Liver (tissue), 8 donors: ENCODE measurements at regions not wholly inside any gene's neighbourhood (a gene's known extent, or its start where the extent isn't known, plus 50 kb on each side); places are given as distances from the start of the nearest gene placed in this dataset.

Experiments
- DNase-seq: peaks from one replicate; pipeline ENCODE4 v3.0.0-alpha.2; 2017; ENCODE audit warnings: low spot score
- H3K27ac ChIP-seq, 2 donors: one replicate each; pipeline ENCODE4 v1.7.0; 2013; ENCODE audit warnings: inconsistent platforms in 2 of 2, low read length in 2 of 2, control low read depth in 1 of 2, low read depth in 1 of 2, mild to moderate bottlenecking in 1 of 2
- H3K27me3 ChIP-seq, 4 donors: one replicate each; pipeline versions ENCODE4 v1.6.1 to v1.7.0; 2013; ENCODE audit warnings: low read length in 3 of 4, inconsistent platforms in 1 of 4, mild to moderate bottlenecking in 1 of 4, moderate library complexity in 1 of 4; ENCODE audit not compliant: control insufficient read depth in 4 of 4, insufficient read depth in 4 of 4
- H3K36me3 ChIP-seq, 4 donors: one replicate each; pipeline versions ENCODE4 v1.6.1 to v1.7.0; 2013; ENCODE audit warnings: low read length in 3 of 4, mild to moderate bottlenecking in 3 of 4, low read depth in 1 of 4, moderate library complexity in 1 of 4; ENCODE audit not compliant: control insufficient read depth in 4 of 4, insufficient read depth in 3 of 4
- H3K4me1 ChIP-seq, 4 donors: one replicate each; pipeline versions ENCODE4 v1.6.1 to v1.7.0; 2013; ENCODE audit warnings: low read length in 3 of 4, mild to moderate bottlenecking in 3 of 4, moderate library complexity in 1 of 4; ENCODE audit not compliant: control insufficient read depth in 4 of 4, insufficient read depth in 4 of 4
- H3K4me3 ChIP-seq, 3 donors: one replicate each; pipeline versions ENCODE4 v1.6.1 to v1.7.0; 2013; ENCODE audit warnings: low read length in 3 of 3, control low read depth in 1 of 3, low read depth in 1 of 3, mild to moderate bottlenecking in 1 of 3
- H3K9ac ChIP-seq, 2 donors: one replicate each; pipeline ENCODE4 v1.7.0; 2013; ENCODE audit warnings: low read length in 2 of 2, mild to moderate bottlenecking in 2 of 2, moderate library complexity in 2 of 2, control low read depth in 1 of 2, low read depth in 1 of 2
- H3K9me3 ChIP-seq, 4 donors: one replicate each; pipeline versions ENCODE4 v1.6.1 to v1.7.0; 2013; ENCODE audit warnings: low read length in 3 of 4; ENCODE audit not compliant: control insufficient read depth in 4 of 4
- EGR1 ChIP-seq, 2 donors: IDR thresholded peaks; 2 replicates each; pipeline ENCODE4 v1.6.1; 2016 to 2018; ENCODE audit warnings: antibody characterized with exemption in 2 of 2, low read depth in 2 of 2
- FOXA1 ChIP-seq: IDR thresholded peaks from 2 replicates; pipeline ENCODE4 v1.6.1; 2016; ENCODE audit warnings: antibody characterized with exemption
- FOXA2 ChIP-seq: IDR thresholded peaks from 2 replicates; pipeline ENCODE4 v1.6.1; 2016; ENCODE audit warnings: antibody characterized with exemption
- GABPA ChIP-seq, 2 donors: IDR thresholded peaks in 1 of 2; conservative IDR thresholded peaks in 1 of 2; 2 replicates each; pipeline ENCODE4 v1.6.1; 2016; ENCODE audit warnings: antibody characterized with exemption in 2 of 2, mild to moderate bottlenecking in 1 of 2, moderate library complexity in 1 of 2
- HNF4A ChIP-seq, 2 donors: conservative IDR thresholded peaks; 2 replicates each; pipeline ENCODE4 v1.6.1; 2016; ENCODE audit warnings: antibody characterized with exemption in 2 of 2, mild to moderate bottlenecking in 2 of 2
- HNF4G ChIP-seq: IDR thresholded peaks from 2 replicates; pipeline ENCODE4 v1.6.1; 2016; ENCODE audit warnings: antibody characterized with exemption
- JUND ChIP-seq, 2 donors: IDR thresholded peaks; 2 replicates each; pipeline ENCODE4 v1.6.1; 2016; ENCODE audit warnings: antibody characterized with exemption in 2 of 2
- NR2F2 ChIP-seq: IDR thresholded peaks from 2 replicates; pipeline ENCODE4 v1.6.1; 2016; ENCODE audit warnings: antibody characterized with exemption
- RAD21 ChIP-seq, 2 donors: IDR thresholded peaks; 2 replicates each; pipeline ENCODE4 v1.6.1; 2016; ENCODE audit warnings: antibody characterized with exemption in 2 of 2, mild to moderate bottlenecking in 2 of 2
- RXRA ChIP-seq, 2 donors: IDR thresholded peaks; 2 replicates each; pipeline ENCODE4 v1.6.1; 2017 to 2018; ENCODE audit warnings: antibody characterized with exemption in 2 of 2, mild to moderate bottlenecking in 1 of 2
- SP1 ChIP-seq: IDR thresholded peaks from 2 replicates; pipeline ENCODE4 v1.6.1; 2018; ENCODE audit warnings: antibody characterized with exemption, mild to moderate bottlenecking
- TAF1 ChIP-seq: conservative IDR thresholded peaks from 2 replicates; pipeline ENCODE4 v1.6.1; 2016; ENCODE audit warnings: antibody characterized with exemption, mild to moderate bottlenecking
- YY1 ChIP-seq: IDR thresholded peaks from 2 replicates; pipeline ENCODE4 v1.6.1; 2016; ENCODE audit warnings: antibody characterized with exemption, mild to moderate bottlenecking
- WGBS: extraction: QIAGEN DNeasy Blood & Tissue Kit; methylation state at CpG from one replicate; pipeline ENCODE4 v1.1.7; 2013; 5-methylcytosine and 5-hydroxymethylcytosine counted together
- TF ChIP-seq, protein P1 (sequence below): IDR thresholded peaks from 2 replicates; pipeline ENCODE4 v1.6.1; 2016; ENCODE audit warnings: antibody characterized with exemption
- TF ChIP-seq, protein P2 (sequence below): IDR thresholded peaks from 2 replicates; pipeline ENCODE4 v1.6.1; 2016; ENCODE audit warnings: antibody characterized with exemption, mild to moderate bottlenecking
- TF ChIP-seq, protein P3 (sequence below): IDR thresholded peaks from 2 replicates; pipeline ENCODE4 v1.6.1; 2016; ENCODE audit warnings: antibody characterized with exemption
- TF ChIP-seq, protein P4 (sequence below): IDR thresholded peaks from 2 replicates; pipeline ENCODE4 v1.6.1; 2016; ENCODE audit warnings: antibody characterized with exemption
- TF ChIP-seq, protein P5 (sequence below): fragments of 150-350 bp; IDR thresholded peaks from 2 replicates; pipeline ENCODE4 v1.5.1; 2017; ENCODE audit warnings: improper control_type of control experiment, low read depth, low read length; ENCODE audit not compliant: missing input control
- donor health status: healthy.
- donor health status: healthy.
- donor health status: healthy.
- donor health status: healthy.
- donor health status: healthy.

DNA sequence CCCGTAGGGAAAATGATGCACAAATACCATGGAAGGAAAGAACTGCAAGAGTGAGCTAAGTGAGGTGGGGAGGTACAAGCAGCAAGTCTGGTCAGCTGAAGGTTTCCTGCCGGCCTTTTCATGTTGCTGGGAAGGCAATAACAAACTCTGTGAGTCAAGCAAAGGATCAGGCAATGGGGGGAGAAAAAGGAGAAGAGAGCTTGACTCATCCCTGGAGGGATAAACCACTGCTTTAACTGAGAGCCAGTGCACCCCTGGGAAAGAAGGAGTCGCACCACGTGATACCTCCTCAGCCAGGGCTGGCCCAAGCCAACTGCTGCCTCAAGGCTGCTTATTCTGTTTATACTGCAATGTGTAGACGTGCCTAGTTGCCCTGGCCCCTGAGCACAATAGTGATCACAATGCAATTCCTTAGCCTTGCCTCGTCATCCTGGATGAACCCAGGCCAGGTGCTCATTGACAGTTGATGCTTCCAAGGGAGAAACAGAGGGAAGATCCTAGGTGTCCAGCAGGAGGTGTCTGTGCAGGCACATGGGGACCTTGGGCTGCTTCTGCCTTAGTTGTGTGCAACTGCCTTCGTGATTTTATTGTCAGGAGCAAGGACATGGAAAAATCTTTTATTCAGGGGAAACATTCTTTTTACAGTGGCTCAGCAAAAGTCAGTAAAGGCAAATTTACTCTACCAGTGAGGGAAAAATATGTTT lies 203.0 kb upstream of the TUT7 start:
- Histone ChIP-seq H3K4me1 (no peaks in the 10 kb centered on the region), H3K27ac (no peak overlapping the region), H3K4me3 (no peak overlapping the region), H3K9ac (no peak overlapping the region), H3K36me3 (no peaks in the 10 kb centered on the region), H3K9me3 (no peaks in the 10 kb centered on the region), H3K27me3 (peaks cover 0 to under 1% (median 0%) of the 10 kb centered on the region in 4 donors)
- 64% methylated on average over 7 of the region's 7 CpGs for WGBS
- no peak for TF ChIP-seq FOXA2
- TF ChIP-seq EGR1 (IDR thresholded peaks at IDR 0.05; ENCODE audit: low read depth in 2 of 2) = no peak
- no peak for TF ChIP-seq FOXA1
- TF ChIP-seq, protein P1, sequence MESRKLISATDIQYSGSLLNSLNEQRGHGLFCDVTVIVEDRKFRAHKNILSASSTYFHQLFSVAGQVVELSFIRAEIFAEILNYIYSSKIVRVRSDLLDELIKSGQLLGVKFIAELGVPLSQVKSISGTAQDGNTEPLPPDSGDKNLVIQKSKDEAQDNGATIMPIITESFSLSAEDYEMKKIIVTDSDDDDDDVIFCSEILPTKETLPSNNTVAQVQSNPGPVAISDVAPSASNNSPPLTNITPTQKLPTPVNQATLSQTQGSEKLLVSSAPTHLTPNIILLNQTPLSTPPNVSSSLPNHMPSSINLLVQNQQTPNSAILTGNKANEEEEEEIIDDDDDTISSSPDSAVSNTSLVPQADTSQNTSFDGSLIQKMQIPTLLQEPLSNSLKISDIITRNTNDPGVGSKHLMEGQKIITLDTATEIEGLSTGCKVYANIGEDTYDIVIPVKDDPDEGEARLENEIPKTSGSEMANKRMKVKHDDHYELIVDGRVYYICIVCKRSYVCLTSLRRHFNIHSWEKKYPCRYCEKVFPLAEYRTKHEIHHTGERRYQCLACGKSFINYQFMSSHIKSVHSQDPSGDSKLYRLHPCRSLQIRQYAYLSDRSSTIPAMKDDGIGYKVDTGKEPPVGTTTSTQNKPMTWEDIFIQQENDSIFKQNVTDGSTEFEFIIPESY = no peak
- TF ChIP-seq HNF4G = no peak
- no peak for TF ChIP-seq SP1
- TF ChIP-seq, protein P2, sequence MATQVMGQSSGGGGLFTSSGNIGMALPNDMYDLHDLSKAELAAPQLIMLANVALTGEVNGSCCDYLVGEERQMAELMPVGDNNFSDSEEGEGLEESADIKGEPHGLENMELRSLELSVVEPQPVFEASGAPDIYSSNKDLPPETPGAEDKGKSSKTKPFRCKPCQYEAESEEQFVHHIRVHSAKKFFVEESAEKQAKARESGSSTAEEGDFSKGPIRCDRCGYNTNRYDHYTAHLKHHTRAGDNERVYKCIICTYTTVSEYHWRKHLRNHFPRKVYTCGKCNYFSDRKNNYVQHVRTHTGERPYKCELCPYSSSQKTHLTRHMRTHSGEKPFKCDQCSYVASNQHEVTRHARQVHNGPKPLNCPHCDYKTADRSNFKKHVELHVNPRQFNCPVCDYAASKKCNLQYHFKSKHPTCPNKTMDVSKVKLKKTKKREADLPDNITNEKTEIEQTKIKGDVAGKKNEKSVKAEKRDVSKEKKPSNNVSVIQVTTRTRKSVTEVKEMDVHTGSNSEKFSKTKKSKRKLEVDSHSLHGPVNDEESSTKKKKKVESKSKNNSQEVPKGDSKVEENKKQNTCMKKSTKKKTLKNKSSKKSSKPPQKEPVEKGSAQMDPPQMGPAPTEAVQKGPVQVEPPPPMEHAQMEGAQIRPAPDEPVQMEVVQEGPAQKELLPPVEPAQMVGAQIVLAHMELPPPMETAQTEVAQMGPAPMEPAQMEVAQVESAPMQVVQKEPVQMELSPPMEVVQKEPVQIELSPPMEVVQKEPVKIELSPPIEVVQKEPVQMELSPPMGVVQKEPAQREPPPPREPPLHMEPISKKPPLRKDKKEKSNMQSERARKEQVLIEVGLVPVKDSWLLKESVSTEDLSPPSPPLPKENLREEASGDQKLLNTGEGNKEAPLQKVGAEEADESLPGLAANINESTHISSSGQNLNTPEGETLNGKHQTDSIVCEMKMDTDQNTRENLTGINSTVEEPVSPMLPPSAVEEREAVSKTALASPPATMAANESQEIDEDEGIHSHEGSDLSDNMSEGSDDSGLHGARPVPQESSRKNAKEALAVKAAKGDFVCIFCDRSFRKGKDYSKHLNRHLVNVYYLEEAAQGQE = no peak
- no peak for TF ChIP-seq HNF4A (conservative IDR thresholded peaks at IDR 0.05)
- DNase-seq = no peak

DNA sequence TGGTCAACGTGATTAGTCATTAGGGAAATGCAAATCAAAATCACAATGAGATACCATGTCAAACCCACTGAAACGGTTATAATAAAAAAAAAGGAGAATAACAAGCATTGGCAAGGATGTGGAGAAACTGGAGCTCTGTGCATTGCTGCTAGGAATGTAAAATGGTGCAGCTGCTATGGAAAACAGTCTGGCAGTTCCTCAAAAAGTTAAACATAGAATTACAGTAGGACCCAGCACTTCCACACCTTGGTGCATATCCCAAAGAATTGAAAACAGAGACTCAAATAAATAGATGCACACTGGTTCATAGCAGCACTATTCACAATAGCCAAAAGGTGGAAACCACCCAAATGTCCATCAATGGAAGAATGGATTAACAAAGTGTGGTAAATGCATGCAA lies 201.5 kb upstream of the TUT7 start:
- DNase-seq = no peak
- 51% methylated on average over 2 of the region's 2 CpGs for WGBS
- Histone ChIP-seq H3K9ac (no peak overlapping the region), H3K27ac (no peak overlapping the region), H3K4me3 (no peak overlapping the region), H3K4me1 (no peaks in the 10 kb centered on the region), H3K9me3 (no peaks in the 10 kb centered on the region), H3K36me3 (no peaks in the 10 kb centered on the region), H3K27me3 (no peaks in the 10 kb centered on the region)
- TF ChIP-seq, protein P1 = no peak
- TF ChIP-seq EGR1 (IDR thresholded peaks at IDR 0.05; ENCODE audit: low read depth in 2 of 2) (no peak), YY1 (no peak), TAF1 (no peak), FOXA2 (no peak), GABPA (IDR thresholded peaks at IDR 0.05 in 1 of 2, conservative IDR thresholded peaks at IDR 0.05 in 1 of 2) (no peak), RXRA (IDR thresholded peaks at IDR 0.05) (no peak), HNF4A (conservative IDR thresholded peaks at IDR 0.05) (no peak), HNF4G (no peak), SP1 (no peak), NR2F2 (no peak), JUND (IDR thresholded peaks at IDR 0.05) (no peak), FOXA1 (no peak), RAD21 (IDR thresholded peaks at IDR 0.05) (no peak)
- TF ChIP-seq, protein P3, sequence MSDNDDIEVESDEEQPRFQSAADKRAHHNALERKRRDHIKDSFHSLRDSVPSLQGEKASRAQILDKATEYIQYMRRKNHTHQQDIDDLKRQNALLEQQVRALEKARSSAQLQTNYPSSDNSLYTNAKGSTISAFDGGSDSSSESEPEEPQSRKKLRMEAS = no peak
- TF ChIP-seq, protein P4, sequence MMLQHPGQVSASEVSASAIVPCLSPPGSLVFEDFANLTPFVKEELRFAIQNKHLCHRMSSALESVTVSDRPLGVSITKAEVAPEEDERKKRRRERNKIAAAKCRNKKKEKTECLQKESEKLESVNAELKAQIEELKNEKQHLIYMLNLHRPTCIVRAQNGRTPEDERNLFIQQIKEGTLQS = no peak
- TF ChIP-seq, protein P5, sequence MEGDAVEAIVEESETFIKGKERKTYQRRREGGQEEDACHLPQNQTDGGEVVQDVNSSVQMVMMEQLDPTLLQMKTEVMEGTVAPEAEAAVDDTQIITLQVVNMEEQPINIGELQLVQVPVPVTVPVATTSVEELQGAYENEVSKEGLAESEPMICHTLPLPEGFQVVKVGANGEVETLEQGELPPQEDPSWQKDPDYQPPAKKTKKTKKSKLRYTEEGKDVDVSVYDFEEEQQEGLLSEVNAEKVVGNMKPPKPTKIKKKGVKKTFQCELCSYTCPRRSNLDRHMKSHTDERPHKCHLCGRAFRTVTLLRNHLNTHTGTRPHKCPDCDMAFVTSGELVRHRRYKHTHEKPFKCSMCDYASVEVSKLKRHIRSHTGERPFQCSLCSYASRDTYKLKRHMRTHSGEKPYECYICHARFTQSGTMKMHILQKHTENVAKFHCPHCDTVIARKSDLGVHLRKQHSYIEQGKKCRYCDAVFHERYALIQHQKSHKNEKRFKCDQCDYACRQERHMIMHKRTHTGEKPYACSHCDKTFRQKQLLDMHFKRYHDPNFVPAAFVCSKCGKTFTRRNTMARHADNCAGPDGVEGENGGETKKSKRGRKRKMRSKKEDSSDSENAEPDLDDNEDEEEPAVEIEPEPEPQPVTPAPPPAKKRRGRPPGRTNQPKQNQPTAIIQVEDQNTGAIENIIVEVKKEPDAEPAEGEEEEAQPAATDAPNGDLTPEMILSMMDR = no peak
- TF ChIP-seq, protein P2 = no peak
